ENCODE measurements at regions not wholly inside any gene's neighbourhood (a gene's known extent, or its start where the extent isn't known, plus 50 kb on each side); places are given as distances from the start of the nearest gene placed in this dataset.

- Histone ChIP-seq H4K91ac (replicated peaks; ENCODE audit: insufficient read length, low read length) (peak overlapping the region; percentile 70), H3K36me3 (ENCODE audit: control insufficient read depth in 2 of 4, insufficient read depth in 4 of 4, low read length in 3 of 4) (no peaks in the 10 kb centered on the region), H2BK15ac (ENCODE audit: low read length) (peak overlapping the region; percentile 65; the same call in 1 of the 2 replicates), H3K9ac (replicated peaks in 1 of 4; ENCODE audit: extremely low read depth in 1 of 4, low read depth in 3 of 4, low read length in 3 of 4) (no peak overlapping the region), H2BK12ac (ENCODE audit: low read depth, low read length) (peak overlapping the region; percentile 84; the same call in 1 of the 2 replicates), H3K4me2 (ENCODE audit: insufficient read depth in 1 of 2, low read depth in 2 of 2, low read length in 2 of 2) (peak overlapping the region; percentile 44 to 64), H3K18ac (ENCODE audit: extremely low read depth, low read length) (peak overlapping the region; percentile 57; the same call in 1 of the 2 replicates), H2BK20ac (ENCODE audit: low read length) (peak overlapping the region; percentile 9; the same call in 1 of the 2 replicates), H4K5ac (ENCODE audit: insufficient read length, low read depth, low read length) (no peak overlapping the region), H3K14ac (ENCODE audit: insufficient read length) (no peak overlapping the region), H3K9me3 (ENCODE audit: insufficient read depth in 2 of 2, low read depth in 1 of 2, low read length in 1 of 2) (0 out of 4 replicates have a peak, but pooled peaks cover 0 to 1% of the 10 kb centered on the region in 2 experiments), H4K20me1 (replicated peaks in 1 of 2; ENCODE audit: control insufficient read depth in 1 of 2, insufficient read depth in 2 of 2, low read length in 2 of 2) (peaks cover 0 to 2% of the 10 kb centered on the region in 2 experiments), H4K8ac (ENCODE audit: extremely low read depth, insufficient read depth, low read length) (no peak overlapping the region), H3K79me1 (ENCODE audit: low read depth, low read length) (no peaks in the 10 kb centered on the region), H3K4ac (replicated peaks; ENCODE audit: insufficient read length, low read depth, low read length) (no peak overlapping the region), H3K27me3 (replicated peaks in 1 of 4; ENCODE audit: control insufficient read depth in 3 of 4, extremely low read depth in 1 of 4, insufficient read depth in 3 of 4, low read length in 3 of 4) (peaks cover 0 to 22% (median 17%) of the 10 kb centered on the region in 4 experiments; a peak in 5 of 7 replicates), H2AK5ac (ENCODE audit: low read depth, low read length) (no peak overlapping the region), H2BK5ac (ENCODE audit: low read depth, low read length) (peak overlapping the region; percentile 56; the same call in 1 of the 2 replicates), H2AFZ (ENCODE audit: low read length) (peak overlapping the region; percentile 51), H2BK120ac (replicated peaks; ENCODE audit: low read depth, low read length) (no peak overlapping the region), H3K79me2 (ENCODE audit: control insufficient read depth in 1 of 2, insufficient read depth in 2 of 2, low read length in 2 of 2) (no peaks in the 10 kb centered on the region), H3K23me2 (ENCODE audit: low read depth, low read length) (no peaks in the 10 kb centered on the region; the same call in 1 of the 2 replicates), H3K4me1 (replicated peaks in 1 of 4; ENCODE audit: control insufficient read depth in 3 of 4, insufficient read depth in 4 of 4, low read length in 3 of 4) (peaks cover 0 to 16% (median 10%) of the 10 kb centered on the region in 4 experiments; a peak in 6 of 7 replicates), H3K56ac (replicated peaks; ENCODE audit: insufficient read length, low read depth, low read length) (no peak overlapping the region), H3K23ac (ENCODE audit: insufficient read length) (no peak overlapping the region), H3K27ac (ENCODE audit: low read depth, low read length) (no peak overlapping the region), H3K4me3 (ENCODE audit: extremely low read depth in 1 of 4, insufficient read depth in 2 of 4, low read depth in 3 of 4, low read length in 4 of 4) (peak overlapping the region; percentile 21 to 73 (median 36); a peak in 7 of 8 replicates)
- CTCF ChIA-PET (ENCODE audit: partially characterized antibody) = interaction anchor here (0.8 to 1.7 kb wide), 6 partner anchors 26 to 264 kb away, joined by 3 to 5 read pairs (median 4); no protein-coding TSS in a partner anchor
- POLR2A ChIA-PET (ENCODE audit: partially characterized antibody) = interaction anchor here (0.6 to 1.7 kb wide), 4 partner anchors 56 to 261 kb away, joined by 3 to 5 read pairs (median 3); partner anchors contain the start of gene TNRC6C
- FAIRE-seq (no peak), DNase-seq (ENCODE audit: low read depth in 1 of 2, low spot score in 2 of 2) (peak in 1 of 2 experiments; percentile 63)
- WGBS, 2 experiments (ENCODE audit: extremely low coverage in 1 of 2, insufficient coverage in 1 of 2, insufficient read length in 1 of 2, insufficient replicate concordance in 2 of 2, low coverage in 1 of 2, low lambda C conversion rate in 2 of 2, missing lambda C conversion rate in 1 of 2) = 53% methylated on average over 10 of the region's 15 CpGs; no CpG with 5 or more reads in 1 of the 2 experiments
- TF ChIP-seq GABPA (IDR thresholded peaks at IDR 0.05; ENCODE audit: borderline replicate concordance, insufficient read depth, low read length) (no peak), RBBP5 (IDR thresholded peaks at IDR 0.05; ENCODE audit: borderline replicate concordance, low read depth, low read length) (no peak), KDM1A (IDR thresholded peaks at IDR 0.05; ENCODE audit: borderline replicate concordance, low read length) (no peak), TEAD4 (IDR thresholded peaks at IDR 0.05; ENCODE audit: low read depth, low read length) (no peak), HDAC6 (IDR thresholded peaks at IDR 0.05; ENCODE audit: low read depth, low read length) (no peak), CREB1 (IDR thresholded peaks at IDR 0.05) (no peak), GTF2F1 (IDR thresholded peaks at IDR 0.05; ENCODE audit: borderline replicate concordance, low read depth, low read length) (no peak), SAP30 (IDR thresholded peaks at IDR 0.05; ENCODE audit: insufficient read depth, insufficient replicate concordance, low read length) (no peak), EGR1 (IDR thresholded peaks at IDR 0.05; ENCODE audit: borderline replicate concordance, low read depth, low read length) (peak; percentile 82), SUZ12 (IDR thresholded peaks at IDR 0.05; ENCODE audit: low read length) (0 out of 2 replicates have a peak, but pooled peaks have one; percentile 10)
- TF ChIP-seq, protein P1, sequence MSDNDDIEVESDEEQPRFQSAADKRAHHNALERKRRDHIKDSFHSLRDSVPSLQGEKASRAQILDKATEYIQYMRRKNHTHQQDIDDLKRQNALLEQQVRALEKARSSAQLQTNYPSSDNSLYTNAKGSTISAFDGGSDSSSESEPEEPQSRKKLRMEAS (IDR thresholded peaks at IDR 0.05) = no peak
These were observed 261.6 kb upstream of the TNRC6C start for GRCh38 chr17:77696721-77697460.
